ENCODE measurements at regions not wholly inside any gene's neighbourhood (a gene's known extent, or its start where the extent isn't known, plus 50 kb on each side); places are given as distances from the start of the nearest gene placed in this dataset.
A peak's percentile ranks its signal among the peaks of the same experiment; 100 is the strongest.

- Mint-ChIP-seq H3K9me3 (ENCODE audit: low read depth) (no peaks in the 10 kb centered on the region), H3K27me3 (peaks cover 18% of the 10 kb centered on the region), H3K4me3 (ENCODE audit: low read depth) (no peak overlapping the region), H3K27ac (no peak overlapping the region), H3K4me1 (ENCODE audit: low read depth) (no peaks in the 10 kb centered on the region), H3K36me3 (ENCODE audit: insufficient read depth) (no peaks in the 10 kb centered on the region)
- DNase-seq (ENCODE audit: low spot score, unreplicated experiment), result no peak
- TF ChIP-seq CTCF (IDR thresholded peaks at IDR 0.05; ENCODE audit: unreplicated experiment), result no peak
These were observed 211.5 kb upstream of the RAB6C start for GRCh38 chr2:129768036-129768386.

- Mint-ChIP-seq H3K27me3 (peaks cover 18% of the 10 kb centered on the region), H3K4me1 (ENCODE audit: low read depth) (no peaks in the 10 kb centered on the region), H3K27ac (no peak overlapping the region), H3K36me3 (ENCODE audit: insufficient read depth) (no peaks in the 10 kb centered on the region), H3K4me3 (ENCODE audit: low read depth) (no peak overlapping the region), H3K9me3 (ENCODE audit: low read depth) (no peaks in the 10 kb centered on the region)
- no peak for TF ChIP-seq CTCF (IDR thresholded peaks at IDR 0.05; ENCODE audit: unreplicated experiment)
- DNase-seq (ENCODE audit: low spot score, unreplicated experiment), result no peak
These were observed 210.8 kb upstream of the RAB6C start for GRCh38 chr2:129768485-129769184.

GRCh38 chr2:129769185-129769991, 210.1 kb upstream of the RAB6C start:
- Mint-ChIP-seq H3K27ac (peak overlapping the region; percentile 29), H3K4me1 (ENCODE audit: low read depth) (no peaks in the 10 kb centered on the region), H3K4me3 (ENCODE audit: low read depth) (no peak overlapping the region), H3K27me3 (peaks cover 18% of the 10 kb centered on the region), H3K9me3 (ENCODE audit: low read depth) (no peaks in the 10 kb centered on the region), H3K36me3 (ENCODE audit: insufficient read depth) (no peaks in the 10 kb centered on the region)
- no peak for TF ChIP-seq CTCF (IDR thresholded peaks at IDR 0.05; ENCODE audit: unreplicated experiment)
- DNase-seq (ENCODE audit: low spot score, unreplicated experiment), result no peak

- DNase-seq (ENCODE audit: low spot score, unreplicated experiment), result no peak
- Mint-ChIP-seq H3K27me3 (peaks cover 12% of the 10 kb centered on the region), H3K4me3 (ENCODE audit: low read depth) (no peak overlapping the region), H3K4me1 (ENCODE audit: low read depth) (no peaks in the 10 kb centered on the region), H3K27ac (no peak overlapping the region), H3K9me3 (ENCODE audit: low read depth) (no peaks in the 10 kb centered on the region), H3K36me3 (ENCODE audit: insufficient read depth) (no peaks in the 10 kb centered on the region)
- no peak for TF ChIP-seq CTCF (IDR thresholded peaks at IDR 0.05; ENCODE audit: unreplicated experiment)
These were observed 207.9 kb upstream of the RAB6C start for GRCh38 chr2:129771418-129772189.

GRCh38 chr2:129772190-129772579, 207.3 kb upstream of the RAB6C start:
- DNase-seq (ENCODE audit: low spot score, unreplicated experiment), result no peak
- TF ChIP-seq CTCF (IDR thresholded peaks at IDR 0.05; ENCODE audit: unreplicated experiment), result no peak
- Mint-ChIP-seq H3K4me3 (ENCODE audit: low read depth) (no peak overlapping the region), H3K27me3 (peaks cover 7% of the 10 kb centered on the region), H3K9me3 (ENCODE audit: low read depth) (no peaks in the 10 kb centered on the region), H3K4me1 (ENCODE audit: low read depth) (no peaks in the 10 kb centered on the region), H3K36me3 (ENCODE audit: insufficient read depth) (no peaks in the 10 kb centered on the region), H3K27ac (no peak overlapping the region)
